ENCODE measurements at regions not wholly inside any gene's neighbourhood (a gene's known extent, or its start where the extent isn't known, plus 50 kb on each side); places are given as distances from the start of the nearest gene placed in this dataset.
"Not testable (repeated sequence)": the region's sequence is repeated elsewhere in the genome, so short reads cannot be mapped to it uniquely, and the experiment has no call there.

DNA sequence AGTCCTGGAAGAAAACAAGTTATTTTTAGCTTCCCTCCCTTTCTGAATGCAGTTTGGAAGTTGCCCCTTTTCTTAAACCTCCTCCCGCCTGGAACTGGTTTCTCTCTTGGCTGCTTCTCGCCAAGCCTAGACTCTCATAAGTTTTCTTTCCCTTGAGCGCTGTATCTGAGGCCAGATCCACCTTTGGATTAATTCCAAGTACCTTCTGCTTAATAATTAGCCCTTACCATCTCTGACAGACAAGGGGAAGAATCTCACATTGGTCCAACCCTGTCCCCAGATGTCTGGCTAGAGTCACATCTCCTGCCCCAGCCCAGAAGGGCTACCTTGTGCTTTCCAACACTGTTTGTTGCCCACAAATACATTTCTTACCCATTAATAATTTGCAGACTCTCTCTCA, 161.8 kb upstream of the RGS6 start:
- no peaks in the 10 kb centered on the region for H3K4me1 ChIP-seq
- TF ChIP-seq POLR2A (IDR thresholded peaks at IDR 0.05), result no peak
- TF ChIP-seq, protein P1, sequence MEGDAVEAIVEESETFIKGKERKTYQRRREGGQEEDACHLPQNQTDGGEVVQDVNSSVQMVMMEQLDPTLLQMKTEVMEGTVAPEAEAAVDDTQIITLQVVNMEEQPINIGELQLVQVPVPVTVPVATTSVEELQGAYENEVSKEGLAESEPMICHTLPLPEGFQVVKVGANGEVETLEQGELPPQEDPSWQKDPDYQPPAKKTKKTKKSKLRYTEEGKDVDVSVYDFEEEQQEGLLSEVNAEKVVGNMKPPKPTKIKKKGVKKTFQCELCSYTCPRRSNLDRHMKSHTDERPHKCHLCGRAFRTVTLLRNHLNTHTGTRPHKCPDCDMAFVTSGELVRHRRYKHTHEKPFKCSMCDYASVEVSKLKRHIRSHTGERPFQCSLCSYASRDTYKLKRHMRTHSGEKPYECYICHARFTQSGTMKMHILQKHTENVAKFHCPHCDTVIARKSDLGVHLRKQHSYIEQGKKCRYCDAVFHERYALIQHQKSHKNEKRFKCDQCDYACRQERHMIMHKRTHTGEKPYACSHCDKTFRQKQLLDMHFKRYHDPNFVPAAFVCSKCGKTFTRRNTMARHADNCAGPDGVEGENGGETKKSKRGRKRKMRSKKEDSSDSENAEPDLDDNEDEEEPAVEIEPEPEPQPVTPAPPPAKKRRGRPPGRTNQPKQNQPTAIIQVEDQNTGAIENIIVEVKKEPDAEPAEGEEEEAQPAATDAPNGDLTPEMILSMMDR (IDR thresholded peaks at IDR 0.05 in 8 of 11, conservative IDR thresholded peaks at IDR 0.05 in 3 of 11), result no peak
- no peak for TF ChIP-seq POLR2AphosphoS5 (IDR thresholded peaks at IDR 0.05)
- intact Hi-C loops (cut with DNase I; ENCODE audit: low total_unique reads), result no loop called here
- no peaks in the 10 kb centered on the region for H3K36me3 ChIP-seq
- WGBS, 5 donors, result 91 to 98% (median 92%) methylated on average over 3 of the region's 3 CpGs
- H3K27me3 ChIP-seq (replicated peaks in 1 of 7), result no peaks in the 10 kb centered on the region
- no peak overlapping the region for H3K27ac ChIP-seq
- no peak for DNase-seq
- H3K4me3 ChIP-seq, result no peak overlapping the region
- H3K9me3 ChIP-seq, result peaks cover 0 to 18% (median 10%) of the 10 kb centered on the region in 8 donors

- 83 to 94% (median 92%) methylated on average over 4 of the region's 4 CpGs for WGBS, 5 donors
Measured at GRCh38 chr14:71771421-71771820, 160.8 kb upstream of the RGS6 start.

DNA sequence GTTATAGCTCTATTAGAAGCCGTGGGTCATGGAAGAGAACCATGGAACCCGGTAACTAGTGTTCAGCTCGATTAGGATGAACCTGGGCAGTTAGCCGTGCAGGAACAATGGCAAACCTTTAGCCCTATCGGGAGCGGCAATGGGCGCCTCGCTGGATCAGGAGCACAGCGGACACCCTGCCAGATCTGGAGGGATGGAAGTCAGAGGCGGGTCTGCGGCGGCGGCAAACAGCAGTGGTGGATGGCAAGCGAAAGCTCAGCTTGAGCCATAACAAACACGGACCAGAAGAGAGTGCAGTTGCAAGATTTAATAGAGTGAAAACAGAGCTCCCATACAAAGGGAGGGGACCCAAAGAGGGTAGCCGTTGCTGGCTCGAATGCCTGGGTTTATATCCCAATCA, 160.2 kb upstream of the RGS6 start:
- DNase-seq; H3K27ac ChIP-seq; H3K36me3 ChIP-seq; H3K4me1 ChIP-seq; H3K4me3 ChIP-seq; H3K27me3 ChIP-seq (replicated peaks in 1 of 7); intact Hi-C loops (cut with DNase I; ENCODE audit: low total_unique reads): not testable (repeated sequence)
- WGBS, 5 donors, result 91 to 95% (median 92%) methylated on average over 16 to 17 of the region's 17 CpGs
- H3K9me3 ChIP-seq, result peaks cover 0 to 18% (median 10%) of the 10 kb centered on the region in 8 donors

More at GRCh38 chr14:71771421-71771820, 160.8 kb upstream of the RGS6 start:
- H3K4me1 ChIP-seq; H3K4me3 ChIP-seq; H3K36me3 ChIP-seq; H3K27me3 ChIP-seq (replicated peaks in 1 of 7); DNase-seq; H3K27ac ChIP-seq; intact Hi-C loops (cut with DNase I; ENCODE audit: low total_unique reads): not testable (repeated sequence)
- H3K9me3 ChIP-seq, result peaks cover 0 to 18% (median 10%) of the 10 kb centered on the region in 8 donors

DNA sequence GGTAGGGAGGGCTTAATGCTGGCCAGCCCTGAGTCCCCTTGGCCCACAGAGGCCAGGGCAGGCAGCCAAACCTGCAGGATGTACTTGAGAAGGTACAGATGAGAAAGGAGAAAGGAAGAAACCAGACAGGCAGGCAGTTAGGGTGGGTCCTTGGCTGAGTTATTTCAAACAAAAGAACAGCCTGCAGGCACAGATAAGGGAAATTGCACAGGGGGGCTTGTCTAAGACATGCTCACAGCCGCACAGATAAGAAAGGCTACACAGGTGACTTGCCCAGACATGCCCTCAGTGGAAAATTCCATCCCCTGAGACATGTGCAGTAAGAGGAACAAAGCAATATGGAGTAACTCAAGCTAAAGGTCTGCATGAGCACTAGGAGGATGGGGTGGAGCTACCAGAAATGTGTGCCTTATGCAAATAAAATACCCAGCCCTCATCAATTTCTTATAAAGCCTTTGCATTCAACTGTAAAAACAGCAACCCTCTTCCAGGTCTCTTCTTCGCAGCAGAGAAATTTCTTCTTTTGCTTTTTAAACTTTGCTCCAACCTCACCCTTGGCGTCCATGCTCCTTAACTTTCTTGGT, 158.2 kb upstream of the RGS6 start:
- H3K27me3 ChIP-seq (replicated peaks in 1 of 7), result no peaks in the 10 kb centered on the region
- no peak for DNase-seq
- TF ChIP-seq POLR2A (IDR thresholded peaks at IDR 0.05) (no peak), POLR2AphosphoS5 (IDR thresholded peaks at IDR 0.05) (no peak)
- TF ChIP-seq, protein P1 (IDR thresholded peaks at IDR 0.05 in 8 of 11, conservative IDR thresholded peaks at IDR 0.05 in 3 of 11), result no peak
- intact Hi-C loops (cut with DNase I; ENCODE audit: low total_unique reads), result no loop called here
- H3K4me1 ChIP-seq, result peaks cover 0 to 7% (median 0%) of the 10 kb centered on the region in 6 donors
- H3K9me3 ChIP-seq, result peaks cover 0 to 18% (median 10%) of the 10 kb centered on the region in 8 donors
- no peak overlapping the region for H3K27ac ChIP-seq
- no peaks in the 10 kb centered on the region for H3K36me3 ChIP-seq
- H3K4me3 ChIP-seq, result no peak overlapping the region
- WGBS, 5 donors, result 79 to 94% (median 85%) methylated on average over 3 of the region's 3 CpGs

- H3K4me3 ChIP-seq, result no peak overlapping the region
- intact Hi-C loops (cut with DNase I; ENCODE audit: low total_unique reads), result no loop called here
Measured at GRCh38 chr14:71776471-71777360, 155.5 kb upstream of the RGS6 start.

More at GRCh38 chr14:71776471-71777360, 155.5 kb upstream of the RGS6 start:
- peaks cover 0 to 18% (median 10%) of the 10 kb centered on the region in 8 donors for H3K9me3 ChIP-seq
- TF ChIP-seq POLR2A (IDR thresholded peaks at IDR 0.05), result no peak
- TF ChIP-seq POLR2AphosphoS5 (IDR thresholded peaks at IDR 0.05), result no peak
- TF ChIP-seq, protein P1 (IDR thresholded peaks at IDR 0.05 in 8 of 11, conservative IDR thresholded peaks at IDR 0.05 in 3 of 11), result no peak
- WGBS, 5 donors, result 46 to 55% (median 49%) methylated on average over 10 of the region's 10 CpGs
- H3K36me3 ChIP-seq, result no peaks in the 10 kb centered on the region
- DNase-seq, result no peak
- peaks cover 0 to 11% (median 2%) of the 10 kb centered on the region in 6 donors for H3K4me1 ChIP-seq
- no peak overlapping the region for H3K27ac ChIP-seq
- H3K27me3 ChIP-seq (replicated peaks in 1 of 7), result no peaks in the 10 kb centered on the region
